Mesenchymal stem cell (in vitro differentiated cells and primary cell): ENCODE measurements at regions not wholly inside any gene's neighbourhood (a gene's known extent, or its start where the extent isn't known, plus 50 kb on each side); places are given as distances from the start of the nearest gene placed in this dataset.

Experiments
- DNase-seq: peaks from one replicate; pipeline ENCODE4 v3.0.0-alpha.2; 2013
- H2AFZ ChIP-seq: one replicate; pipeline ENCODE4 v1.6.1; 2013; ENCODE audit warnings: low read depth, mild to moderate bottlenecking, control low read depth, inconsistent platforms, low read length, moderate library complexity
- H2AK5ac ChIP-seq: 2 replicates; pipeline ENCODE4 v1.6.1; 2013; ENCODE audit warnings: low read length, moderate library complexity, mild to moderate bottlenecking, inconsistent platforms; ENCODE audit not compliant: severe bottlenecking
- H2BK120ac ChIP-seq: one replicate; pipeline ENCODE4 v1.6.1; 2013; ENCODE audit warnings: low read depth, mild to moderate bottlenecking, inconsistent platforms, low read length, moderate library complexity
- H2BK12ac ChIP-seq, 2 experiments: one replicate each; pipeline ENCODE4 v1.6.1; 2013; ENCODE audit warnings: inconsistent platforms in 2 of 2, low read length in 2 of 2, mild to moderate bottlenecking in 2 of 2, moderate library complexity in 2 of 2, control low read depth in 1 of 2
- H2BK15ac ChIP-seq: one replicate; pipeline ENCODE4 v1.6.1; 2013; ENCODE audit warnings: mild to moderate bottlenecking, low read depth, inconsistent platforms; ENCODE audit not compliant: poor library complexity, severe bottlenecking
- H2BK5ac ChIP-seq: 2 replicates; pipeline ENCODE4 v1.6.1; 2013; ENCODE audit warnings: low read depth, mild to moderate bottlenecking, low read length, control low read depth, inconsistent platforms; ENCODE audit not compliant: poor library complexity, severe bottlenecking
- H3K14ac ChIP-seq, 2 experiments: one replicate each; pipeline ENCODE4 v1.6.1; 2013; ENCODE audit warnings: inconsistent platforms in 2 of 2, low read length in 2 of 2, control low read depth in 1 of 2, mild to moderate bottlenecking in 1 of 2, moderate library complexity in 1 of 2
- H3K18ac ChIP-seq, 2 experiments: one replicate each; pipeline ENCODE4 v1.6.1; 2013; ENCODE audit warnings: inconsistent platforms in 2 of 2, low read length in 2 of 2, control low read depth in 1 of 2, low read depth in 1 of 2, mild to moderate bottlenecking in 1 of 2
- H3K23ac ChIP-seq, 2 experiments: one replicate each; pipeline ENCODE4 v1.6.1; 2013; ENCODE audit warnings: inconsistent platforms in 2 of 2, low read length in 2 of 2, mild to moderate bottlenecking in 2 of 2, moderate library complexity in 2 of 2, control low read depth in 1 of 2
- H3K27ac ChIP-seq: 2 replicates; pipeline ENCODE4 v1.5.1; 2013; ENCODE audit warnings: mild to moderate bottlenecking, moderate library complexity, low read length, control low read depth, inconsistent platforms; ENCODE audit not compliant: poor library complexity, severe bottlenecking
- H3K27me3 ChIP-seq, 2 experiments: 2 replicates each; pipeline versions ENCODE4 v1.6.1 to v1.7.0; 2013; ENCODE audit warnings: low read length in 2 of 2, mild to moderate bottlenecking in 2 of 2, moderate library complexity in 2 of 2, control low read depth in 1 of 2, inconsistent platforms in 1 of 2; ENCODE audit not compliant: control insufficient read depth in 1 of 2, insufficient read depth in 1 of 2
- H3K36me3 ChIP-seq, 2 experiments: 2 replicates each; pipeline versions ENCODE4 v1.6.1 to v1.7.0; 2013; ENCODE audit warnings: low read length in 2 of 2, control low read depth in 1 of 2, inconsistent platforms in 1 of 2, low read depth in 1 of 2, mild to moderate bottlenecking in 1 of 2; ENCODE audit not compliant: insufficient read depth in 2 of 2, control insufficient read depth in 1 of 2
- H3K4ac ChIP-seq, 2 experiments: one replicate each; pipeline ENCODE4 v1.6.1; 2013; ENCODE audit warnings: inconsistent platforms in 2 of 2, low read length in 2 of 2, mild to moderate bottlenecking in 2 of 2, moderate library complexity in 2 of 2, control low read depth in 1 of 2, low read depth in 1 of 2
- H3K4me1 ChIP-seq: 2 replicates; pipeline ENCODE4 v1.6.1; 2013; ENCODE audit warnings: low read depth, low read length, control low read depth; ENCODE audit not compliant: control insufficient read depth, insufficient read depth
- H3K4me2 ChIP-seq: 2 replicates; pipeline ENCODE4 v1.6.1; 2013; ENCODE audit warnings: low read length, mild to moderate bottlenecking, inconsistent platforms; ENCODE audit not compliant: poor library complexity, severe bottlenecking
- H3K4me3 ChIP-seq, 2 experiments: 2 replicates each; pipeline versions ENCODE4 v1.5.1 to v1.7.0; 2013; ENCODE audit warnings: low read length in 2 of 2, mild to moderate bottlenecking in 2 of 2, control low read depth in 1 of 2, low read depth in 1 of 2; ENCODE audit not compliant: insufficient read depth in 1 of 2
- H3K79me1 ChIP-seq: replicated peaks from 2 replicates; pipeline ENCODE4 v1.6.1; 2013; ENCODE audit warnings: mild to moderate bottlenecking, control low read depth, low read length, inconsistent platforms; ENCODE audit not compliant: poor library complexity, severe bottlenecking
- H3K9ac ChIP-seq: 2 replicates; pipeline ENCODE4 v1.7.0; 2013; ENCODE audit warnings: mild to moderate bottlenecking, low read length, moderate library complexity
- H3K9me3 ChIP-seq: 2 replicates; pipeline ENCODE4 v1.7.0; 2013; ENCODE audit warnings: mild to moderate bottlenecking, low read length; ENCODE audit not compliant: control insufficient read depth
- H4K8ac ChIP-seq: one replicate; pipeline ENCODE4 v1.6.1; 2013; ENCODE audit warnings: inconsistent platforms, mild to moderate bottlenecking, low read length, moderate library complexity
- H4K91ac ChIP-seq: one replicate; pipeline ENCODE4 v1.6.1; 2013; ENCODE audit warnings: mild to moderate bottlenecking, low read length, inconsistent platforms
- WGBS: methylation state at CpG from one replicate; pipeline ENCODE4 v1.1.7; 2013; ENCODE audit warnings: mixed read lengths; 5-methylcytosine and 5-hydroxymethylcytosine counted together

DNA sequence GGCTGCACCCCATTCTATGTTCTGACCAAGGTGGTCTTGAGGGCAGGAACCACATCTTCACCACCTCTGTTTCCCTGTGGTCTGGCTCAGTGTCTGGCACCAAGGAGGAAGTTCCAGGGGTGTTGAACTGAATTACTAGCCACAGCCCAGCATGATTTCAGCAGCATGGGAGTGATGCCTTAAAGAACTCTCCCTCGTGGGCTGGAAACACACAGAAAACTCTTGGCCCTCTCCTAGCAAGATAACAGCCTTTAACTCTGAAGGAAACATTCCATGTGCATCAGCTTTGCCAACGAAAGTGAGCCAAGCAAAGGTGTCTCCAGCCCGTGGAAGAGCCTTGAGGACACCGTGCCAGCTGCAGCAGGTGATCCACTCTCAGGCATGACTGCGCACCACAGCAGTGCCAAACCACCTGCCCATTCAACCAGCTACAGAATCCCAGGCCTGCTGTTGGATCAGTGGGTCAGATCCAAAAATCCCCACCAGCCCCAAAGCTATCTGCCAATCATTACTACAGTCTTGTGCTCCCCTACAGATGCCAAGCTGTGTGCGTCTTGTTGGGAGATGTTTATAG lies 124.8 kb downstream of the TTC32 start:
- H3K23ac ChIP-seq: no peak overlapping the region
- no peak overlapping the region for H2BK120ac ChIP-seq
- H2BK12ac ChIP-seq: no peak overlapping the region
- H3K79me1 ChIP-seq: no peaks in the 10 kb centered on the region
- H2BK5ac ChIP-seq: no peak overlapping the region
- H3K14ac ChIP-seq: peak overlapping the region in 1 of 2 experiments; percentile 73
- peaks cover 15% of the 10 kb centered on the region for H3K4me1 ChIP-seq
- no peak overlapping the region for H4K91ac ChIP-seq
- no peak for DNase-seq
- 71% methylated on average over 6 of the region's 6 CpGs for WGBS
- H4K8ac ChIP-seq: no peak overlapping the region
- H2AFZ ChIP-seq: no peak overlapping the region
- no peak overlapping the region for H3K4me3 ChIP-seq
- H2AK5ac ChIP-seq: no peak overlapping the region
- H3K9ac ChIP-seq: no peak overlapping the region
- no peak overlapping the region for H3K27ac ChIP-seq
- peaks cover 0 to 25% of the 10 kb centered on the region in 2 experiments for H3K27me3 ChIP-seq
- no peak overlapping the region for H3K4ac ChIP-seq
- no peak overlapping the region for H3K4me2 ChIP-seq
- H3K9me3 ChIP-seq: peaks cover 2% of the 10 kb centered on the region
- no peaks in the 10 kb centered on the region for H3K36me3 ChIP-seq
- no peak overlapping the region for H2BK15ac ChIP-seq
- H3K18ac ChIP-seq: no peak overlapping the region

DNA sequence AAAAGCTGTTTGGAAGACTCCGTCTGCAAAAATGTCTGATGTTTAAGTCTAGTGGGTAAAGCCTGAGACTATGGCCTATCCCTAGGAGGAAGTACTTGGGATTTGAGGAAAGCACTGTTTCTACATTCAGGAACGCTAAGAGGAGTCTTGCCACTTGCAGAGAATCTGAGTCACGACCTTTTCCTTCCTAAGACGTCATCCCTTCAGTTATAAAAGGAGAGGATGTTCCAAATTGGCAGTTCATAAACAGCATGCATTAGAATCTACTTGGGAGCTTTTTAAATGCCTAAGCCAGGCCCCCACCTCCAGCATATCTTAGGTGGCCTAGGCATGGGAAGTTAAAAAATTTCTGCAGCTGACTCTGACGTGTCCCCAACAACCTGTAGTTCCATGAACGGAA lies 125.9 kb downstream of the TTC32 start:
- no peak overlapping the region for H3K23ac ChIP-seq
- H3K27me3 ChIP-seq: peaks cover 0 to 20% of the 10 kb centered on the region in 2 experiments
- H3K4me1 ChIP-seq: peaks cover 15% of the 10 kb centered on the region
- H4K8ac ChIP-seq: no peak overlapping the region
- no peak overlapping the region for H2BK12ac ChIP-seq
- H2BK15ac ChIP-seq: no peak overlapping the region
- H3K36me3 ChIP-seq: no peaks in the 10 kb centered on the region
- H2BK5ac ChIP-seq: no peak overlapping the region
- H3K27ac ChIP-seq: no peak overlapping the region
- H3K9ac ChIP-seq: no peak overlapping the region
- H4K91ac ChIP-seq: no peak overlapping the region
- DNase-seq: peak; percentile 65
- no peak overlapping the region for H3K4me2 ChIP-seq
- 85% methylated on average over 4 of the region's 6 CpGs for WGBS
- peaks cover 2% of the 10 kb centered on the region for H3K9me3 ChIP-seq
- no peak overlapping the region for H3K4me3 ChIP-seq
- no peak overlapping the region for H3K4ac ChIP-seq
- H3K14ac ChIP-seq: no peak overlapping the region
- no peak overlapping the region for H3K18ac ChIP-seq
- no peak overlapping the region for H2BK120ac ChIP-seq
- H3K79me1 ChIP-seq: no peaks in the 10 kb centered on the region
- no peak overlapping the region for H2AFZ ChIP-seq
- H2AK5ac ChIP-seq: peak overlapping the region; percentile 89

DNA sequence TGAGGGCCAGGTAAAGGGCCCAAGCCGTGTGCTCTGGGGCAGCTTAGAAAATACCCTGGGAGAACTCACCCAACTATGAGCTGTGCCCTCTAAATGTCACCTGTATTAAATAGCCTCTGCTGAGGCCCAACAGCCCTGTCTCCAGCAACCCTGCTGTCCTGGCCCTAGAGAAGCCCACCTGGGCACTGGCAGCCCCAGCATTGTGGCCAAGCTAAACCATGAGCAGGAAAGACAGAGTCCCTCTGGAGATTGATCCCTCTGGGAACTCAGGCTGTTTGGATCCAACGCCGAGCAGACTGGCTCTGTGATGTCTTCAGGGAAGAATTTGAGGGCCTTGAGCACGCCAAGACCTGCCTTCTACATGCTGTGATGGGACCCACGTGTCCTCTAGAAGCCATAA lies 126.5 kb downstream of the TTC32 start:
- peak overlapping the region; percentile 64 for H3K27ac ChIP-seq

DNA sequence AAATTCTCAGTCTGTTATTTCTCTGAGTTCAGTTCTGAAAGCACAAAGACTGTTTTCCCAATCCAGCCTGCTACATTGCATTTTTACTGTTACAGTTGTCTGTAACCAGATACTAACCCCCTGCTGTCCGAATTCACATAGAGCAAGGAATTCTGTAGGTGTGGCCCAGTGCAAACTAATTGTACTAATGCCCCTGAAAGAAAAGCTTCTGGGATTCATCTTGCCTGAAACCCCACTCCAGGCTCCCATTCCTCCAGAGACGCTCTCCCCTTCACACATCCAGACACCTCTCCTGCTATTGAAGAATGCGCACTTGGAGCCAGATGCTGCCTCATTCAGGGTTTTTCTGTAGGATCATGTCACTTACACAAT lies 127.0 kb downstream of the TTC32 start:
- no peak overlapping the region for H2BK120ac ChIP-seq
- H2BK15ac ChIP-seq: no peak overlapping the region
- peak overlapping the region; percentile 10 for H3K4me2 ChIP-seq
- H3K79me1 ChIP-seq: no peaks in the 10 kb centered on the region
- no peak for DNase-seq
- no peak overlapping the region for H3K18ac ChIP-seq
- peak overlapping the region; percentile 77 for H3K27ac ChIP-seq
- no peak overlapping the region for H3K4ac ChIP-seq
- H3K14ac ChIP-seq: no peak overlapping the region
- H3K9me3 ChIP-seq: peaks cover 2% of the 10 kb centered on the region
- no peak overlapping the region for H2AK5ac ChIP-seq
- H3K23ac ChIP-seq: no peak overlapping the region
- H2BK5ac ChIP-seq: no peak overlapping the region
- no peaks in the 10 kb centered on the region for H3K36me3 ChIP-seq
- H3K9ac ChIP-seq: no peak overlapping the region
- no peak overlapping the region for H3K4me3 ChIP-seq
- H3K4me1 ChIP-seq: peaks cover 15% of the 10 kb centered on the region
- no peak overlapping the region for H4K91ac ChIP-seq
- WGBS: 76% methylated on average over 3 of the region's 3 CpGs
- peaks cover 0 to 14% of the 10 kb centered on the region in 2 experiments for H3K27me3 ChIP-seq
- H2AFZ ChIP-seq: no peak overlapping the region
- H2BK12ac ChIP-seq: no peak overlapping the region
- no peak overlapping the region for H4K8ac ChIP-seq

More for the DNA sequence above, 126.5 kb downstream of the TTC32 start:
- no peak for DNase-seq
- no peak overlapping the region for H3K23ac ChIP-seq
- no peak overlapping the region for H3K4ac ChIP-seq
- no peak overlapping the region for H3K14ac ChIP-seq
- H3K27me3 ChIP-seq: peaks cover 0 to 19% of the 10 kb centered on the region in 2 experiments
- 86% methylated on average over 5 of the region's 5 CpGs for WGBS
- H3K9ac ChIP-seq: no peak overlapping the region
- peaks cover 2% of the 10 kb centered on the region for H3K9me3 ChIP-seq
- peak overlapping the region; percentile 89 for H2AK5ac ChIP-seq
- H3K4me3 ChIP-seq: no peak overlapping the region
- H2BK120ac ChIP-seq: no peak overlapping the region
- no peak overlapping the region for H2AFZ ChIP-seq
- no peak overlapping the region for H3K18ac ChIP-seq
- H2BK5ac ChIP-seq: no peak overlapping the region
- H3K79me1 ChIP-seq: no peaks in the 10 kb centered on the region
- H2BK15ac ChIP-seq: no peak overlapping the region
- H3K4me2 ChIP-seq: no peak overlapping the region
- H2BK12ac ChIP-seq: peak overlapping the region in 1 of 2 experiments; percentile 4
- H4K91ac ChIP-seq: no peak overlapping the region
- H4K8ac ChIP-seq: no peak overlapping the region
- H3K36me3 ChIP-seq: no peaks in the 10 kb centered on the region
- peaks cover 15% of the 10 kb centered on the region for H3K4me1 ChIP-seq
